ENCODE measurements at regions not wholly inside any gene's neighbourhood (a gene's known extent, or its start where the extent isn't known, plus 50 kb on each side); places are given as distances from the start of the nearest gene placed in this dataset.

DNA sequence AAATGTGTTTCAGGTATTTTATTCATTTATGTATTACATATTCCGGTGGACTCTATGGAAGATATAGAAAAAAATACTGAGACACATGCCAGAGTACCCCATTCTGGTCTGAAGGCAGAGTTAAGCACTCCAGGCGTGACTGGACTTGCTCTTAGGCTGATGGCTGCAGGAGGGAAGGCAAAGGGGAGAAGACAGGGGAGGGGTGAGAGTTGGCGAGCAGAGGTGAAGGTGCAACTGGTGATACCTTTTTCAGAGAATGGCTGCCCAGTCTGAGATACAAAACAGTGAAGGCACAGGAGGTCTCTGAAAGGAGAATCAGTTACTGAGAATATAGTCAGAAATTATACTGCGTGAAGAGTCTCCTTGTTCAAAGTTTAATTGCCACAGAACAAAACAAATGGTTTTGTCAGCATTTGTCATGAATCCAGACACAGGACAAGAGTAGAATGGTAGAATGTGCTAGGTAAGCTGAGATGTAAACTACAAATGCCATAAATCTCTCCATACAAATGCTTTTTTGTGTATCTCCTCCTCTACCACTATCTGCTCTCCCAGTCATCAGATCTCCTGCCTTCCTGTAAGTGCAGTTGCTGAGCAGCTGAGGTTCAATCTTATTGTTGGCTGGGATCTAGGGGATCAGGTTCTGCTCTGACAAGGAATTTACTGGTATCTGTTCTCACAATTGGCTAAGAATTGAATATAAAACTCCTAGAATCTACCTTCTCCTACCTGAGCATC lies 104.2 kb upstream of the DST start:
- no peak overlapping the region for H3K27ac ChIP-seq

DNA sequence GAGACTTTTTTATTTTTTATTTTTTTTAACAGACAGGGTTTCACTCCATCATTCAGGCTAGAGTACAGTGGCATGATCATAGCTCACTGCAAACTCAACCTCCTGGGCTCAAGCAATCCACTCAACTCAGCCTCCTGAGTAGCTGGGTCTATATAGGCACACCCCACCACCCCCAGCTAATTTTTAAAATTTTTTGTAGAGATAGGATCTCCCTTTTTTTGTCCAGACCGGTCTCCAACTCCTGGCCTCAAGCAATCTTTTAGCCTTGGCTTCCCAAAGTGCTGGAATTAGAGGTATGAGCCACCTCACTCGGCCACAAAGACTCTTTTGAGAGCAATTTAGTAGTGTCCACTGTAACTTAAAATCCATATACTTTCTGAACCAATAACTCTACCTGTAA lies 103.3 kb upstream of the DST start:
- Histone ChIP-seq H3K27me3 (no peaks in the 10 kb centered on the region), H3K4me1 (peaks cover 0 to 44% of the 10 kb centered on the region in 2 donors), H3K27ac (no peak overlapping the region), H3K4me3 (no peak overlapping the region), H3K9me3 (no peaks in the 10 kb centered on the region), H3K36me3 (no peaks in the 10 kb centered on the region)
- TF ChIP-seq, protein P1, sequence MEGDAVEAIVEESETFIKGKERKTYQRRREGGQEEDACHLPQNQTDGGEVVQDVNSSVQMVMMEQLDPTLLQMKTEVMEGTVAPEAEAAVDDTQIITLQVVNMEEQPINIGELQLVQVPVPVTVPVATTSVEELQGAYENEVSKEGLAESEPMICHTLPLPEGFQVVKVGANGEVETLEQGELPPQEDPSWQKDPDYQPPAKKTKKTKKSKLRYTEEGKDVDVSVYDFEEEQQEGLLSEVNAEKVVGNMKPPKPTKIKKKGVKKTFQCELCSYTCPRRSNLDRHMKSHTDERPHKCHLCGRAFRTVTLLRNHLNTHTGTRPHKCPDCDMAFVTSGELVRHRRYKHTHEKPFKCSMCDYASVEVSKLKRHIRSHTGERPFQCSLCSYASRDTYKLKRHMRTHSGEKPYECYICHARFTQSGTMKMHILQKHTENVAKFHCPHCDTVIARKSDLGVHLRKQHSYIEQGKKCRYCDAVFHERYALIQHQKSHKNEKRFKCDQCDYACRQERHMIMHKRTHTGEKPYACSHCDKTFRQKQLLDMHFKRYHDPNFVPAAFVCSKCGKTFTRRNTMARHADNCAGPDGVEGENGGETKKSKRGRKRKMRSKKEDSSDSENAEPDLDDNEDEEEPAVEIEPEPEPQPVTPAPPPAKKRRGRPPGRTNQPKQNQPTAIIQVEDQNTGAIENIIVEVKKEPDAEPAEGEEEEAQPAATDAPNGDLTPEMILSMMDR (IDR thresholded peaks at IDR 0.05): no peak
- no peak for DNase-seq (ENCODE audit: low spot score)

More for the DNA sequence above, 104.2 kb upstream of the DST start:
- no peaks in the 10 kb centered on the region for H3K27me3 ChIP-seq
- no peaks in the 10 kb centered on the region for H3K9me3 ChIP-seq
- TF ChIP-seq, protein P1 (IDR thresholded peaks at IDR 0.05): no peak
- no peak overlapping the region for H3K4me3 ChIP-seq
- H3K4me1 ChIP-seq: peaks cover 0 to 35% of the 10 kb centered on the region in 2 donors
- DNase-seq (ENCODE audit: low spot score): no peak
- H3K36me3 ChIP-seq: no peaks in the 10 kb centered on the region

DNA sequence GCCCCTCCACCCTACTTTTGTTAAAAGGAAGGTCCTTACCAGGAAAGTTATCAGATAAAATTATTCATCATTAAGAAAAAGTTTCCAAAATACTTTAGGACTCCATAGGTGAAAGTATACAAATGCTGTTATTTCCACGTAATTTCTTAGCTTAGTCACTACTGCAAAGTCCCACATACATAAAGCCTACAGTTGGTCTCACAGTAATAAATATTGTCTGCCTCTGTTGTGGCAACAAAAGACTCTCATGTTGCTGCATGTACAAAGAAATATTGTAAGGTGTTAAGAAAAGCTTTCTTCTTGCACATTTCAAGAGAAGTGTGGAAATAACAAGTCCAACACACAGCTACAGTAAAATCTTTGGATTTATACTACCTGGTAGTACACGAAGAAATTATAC lies 102.4 kb upstream of the DST start:
- H3K27ac ChIP-seq: peak overlapping the region in 1 of 2 donors; percentile 17
- no peak overlapping the region for H3K4me3 ChIP-seq
- H3K27me3 ChIP-seq: no peaks in the 10 kb centered on the region
- DNase-seq (ENCODE audit: low spot score): no peak
- no peaks in the 10 kb centered on the region for H3K36me3 ChIP-seq
- TF ChIP-seq, protein P1 (IDR thresholded peaks at IDR 0.05): no peak
- peaks cover 0 to 52% of the 10 kb centered on the region in 2 donors for H3K4me1 ChIP-seq
- H3K9me3 ChIP-seq: no peaks in the 10 kb centered on the region

DNA sequence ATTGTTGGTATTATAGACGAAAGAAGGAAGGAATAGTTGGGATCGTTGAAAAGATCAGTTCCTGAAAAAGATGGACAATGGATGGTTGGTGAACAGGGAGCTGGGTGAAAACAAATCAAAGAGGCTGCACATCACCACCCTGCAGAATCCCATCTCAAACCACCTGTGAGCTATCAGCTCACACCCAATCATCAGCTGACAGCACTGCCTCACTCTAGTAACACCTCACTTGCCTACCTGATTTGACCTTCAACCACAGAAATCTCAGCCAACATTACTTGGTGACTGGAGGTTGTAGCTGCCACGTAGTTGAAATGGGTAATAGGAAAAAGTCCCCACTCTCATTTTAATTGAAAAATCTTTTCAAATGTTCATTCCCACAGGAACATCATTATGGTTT lies 101.8 kb upstream of the DST start:
- TF ChIP-seq, protein P1 (IDR thresholded peaks at IDR 0.05): no peak
- DNase-seq (ENCODE audit: low spot score): no peak
- Histone ChIP-seq H3K27me3 (no peaks in the 10 kb centered on the region), H3K4me3 (no peak overlapping the region), H3K27ac (peak overlapping the region in 1 of 2 donors; percentile 17), H3K9me3 (no peaks in the 10 kb centered on the region), H3K36me3 (no peaks in the 10 kb centered on the region), H3K4me1 (peaks cover 0 to 50% of the 10 kb centered on the region in 2 donors)

DNA sequence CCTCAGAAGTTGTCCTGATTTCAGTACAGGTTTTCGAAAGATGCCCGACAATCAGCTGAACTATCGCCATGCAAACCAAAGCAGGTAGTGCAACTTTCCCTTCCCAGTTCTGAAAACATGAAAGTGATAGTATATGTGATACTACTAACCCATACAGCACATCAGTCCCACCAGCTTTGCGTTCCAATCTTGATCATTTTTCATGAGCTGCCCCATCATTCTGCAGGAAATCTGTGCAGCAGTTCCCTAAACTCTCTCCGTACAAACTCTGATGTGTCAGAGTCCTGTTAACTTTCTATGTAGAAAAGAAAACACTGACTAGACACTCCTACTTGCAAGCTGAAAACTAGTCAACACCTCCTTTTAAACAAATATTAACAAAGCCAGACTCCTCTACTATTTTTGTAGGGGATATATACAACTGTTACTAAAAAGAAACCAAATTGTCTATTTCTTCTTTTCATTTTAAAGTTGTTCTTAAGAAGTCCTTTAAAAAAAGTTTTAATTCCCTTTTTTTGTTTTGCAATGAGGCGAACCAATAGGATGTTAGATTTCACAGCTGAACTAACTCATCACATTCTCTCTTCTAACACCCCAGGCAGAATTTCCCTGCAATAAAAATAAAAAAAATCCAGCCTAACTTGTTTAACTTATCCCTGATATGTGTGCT lies 99.6 kb upstream of the DST start:
- H3K36me3 ChIP-seq: no peaks in the 10 kb centered on the region
- DNase-seq (ENCODE audit: low spot score): no peak
- H3K27ac ChIP-seq: peak overlapping the region; percentile 23 to 31
- H3K4me1 ChIP-seq: peaks cover 0 to 37% of the 10 kb centered on the region in 2 donors
- no peaks in the 10 kb centered on the region for H3K27me3 ChIP-seq
- H3K9me3 ChIP-seq: no peaks in the 10 kb centered on the region
- TF ChIP-seq, protein P1 (IDR thresholded peaks at IDR 0.05): no peak
- H3K4me3 ChIP-seq: peak overlapping the region in 1 of 2 donors; percentile 31

All from right atrium auricular region (tissue), 2 donors.